HCT116 (cell line): ENCODE measurements at regions not wholly inside any gene's neighbourhood (a gene's known extent, or its start where the extent isn't known, plus 50 kb on each side); places are given as distances from the start of the nearest gene placed in this dataset.

Source experiments
- ATAC-seq: fragments of 200-7000 bp; cut with Tn5 transposase; 2 replicates; pipeline ENCODE4 v1.9.1; 2020; ENCODE audit warnings: mild to moderate bottlenecking, moderate library complexity
- BruUV-seq: library from RNA; stranded (reverse); fragments of 400-500 nt; replicated peaks from 2 replicates; lab custom pipeline; 2021; lab: Mats Ljungman, UMichigan
- CTCF ChIA-PET: fragments of 300-600 bp; sonication (Branson Sonifier 250); formaldehyde crosslinking; loops from one replicate; lab custom pipeline; 2021; ENCODE audit warnings: antibody characterized with exemption; lab: Charles Lee
- POLR2A ChIA-PET: fragments of 300-600, 350-600 bp; sonication (Branson Sonifier 250); formaldehyde crosslinking; loops from one replicate; lab custom pipeline; 2021; ENCODE audit warnings: antibody characterized with exemption; lab: Charles Lee
- RAD21 ChIA-PET, 2 experiments: fragments of 300-600 bp; sonication (Branson Sonifier 250); formaldehyde crosslinking; loops; one replicate each; lab custom pipeline; 2023; ENCODE audit warnings: low total read pairs in 2 of 2; ENCODE audit not compliant: uncharacterized antibody in 2 of 2, unreplicated experiment in 2 of 2, low non-redundant PET in 1 of 2; lab: Charles Lee
- DNase-seq: peaks from one replicate; pipeline ENCODE4 v3.0.0-alpha.2; 2010; ENCODE audit warnings: low read depth, low spot score
- H2AFZ ChIP-seq: fragments of 200-600 bp; shearing (Covaris generic), sonication (generic); 2 replicates; pipeline ENCODE4 v1.6.1; 2017; ENCODE audit warnings: low read depth, mixed run types, mixed read lengths, antibody characterized with exemption, low read length; ENCODE audit not compliant: poor library complexity, severe bottlenecking
- H3K27ac ChIP-seq: 2 replicates; pipeline ENCODE4 v1.5.1; 2012; ENCODE audit warnings: low read depth, low read length
- H3K27me3 ChIP-seq: fragments of 200-600 bp; sonication (generic); 2 replicates; pipeline ENCODE4 v1.6.1; 2016; ENCODE audit warnings: mixed run types, low read length, mixed read lengths; ENCODE audit not compliant: insufficient read depth
- H3K36me3 ChIP-seq, 2 experiments: fragments of 200-500 bp in 1 of 2; fragments of 200-600 bp in 1 of 2; sonication (Bioruptor generic) in 1 of 2; sonication (generic) in 1 of 2; 2 replicates each; pipeline versions ENCODE4 v1.5.1 to v1.6.1; 2014 to 2016; ENCODE audit warnings: low read length in 2 of 2, inconsistent platforms in 1 of 2, mixed read lengths in 1 of 2, mixed run types in 1 of 2; ENCODE audit not compliant: insufficient read depth in 2 of 2, control insufficient read depth in 1 of 2
- H3K4me1 ChIP-seq, 2 experiments: fragments of 200-600 bp in 1 of 2; sonication (generic) in 1 of 2; 2 replicates each; pipeline versions ENCODE4 v1.5.1 to v1.6.1; 2012 to 2017; ENCODE audit warnings: low read length in 2 of 2, inconsistent platforms in 1 of 2, mild to moderate bottlenecking in 1 of 2, mixed read lengths in 1 of 2, mixed run types in 1 of 2, moderate library complexity in 1 of 2; ENCODE audit not compliant: insufficient read depth in 2 of 2, control insufficient read depth in 1 of 2
- H3K4me2 ChIP-seq: fragments of 200-600 bp; sonication (generic); 2 replicates; pipeline ENCODE4 v1.6.1; 2017; ENCODE audit warnings: mixed run types, low read length, mixed read lengths
- H3K4me3 ChIP-seq, 2 experiments: fragments of 200-600 bp in 1 of 2; sonication (generic) in 1 of 2; replicated peaks in 1 of 2; 2 replicates each; pipeline ENCODE4 v1.5.1; 2011 to 2016; ENCODE audit warnings: low read length in 2 of 2, control low read depth in 1 of 2, low read depth in 1 of 2, mild to moderate bottlenecking in 1 of 2, mixed read lengths in 1 of 2, mixed run types in 1 of 2
- H3K79me2 ChIP-seq: fragments of 200-600 bp; sonication (generic); 2 replicates; pipeline ENCODE4 v1.6.1; 2017; ENCODE audit warnings: mild to moderate bottlenecking, mixed run types, low read length, moderate library complexity, mixed read lengths; ENCODE audit not compliant: insufficient read depth
- H3K9ac ChIP-seq: fragments of 200-600 bp; sonication (generic); 2 replicates; pipeline ENCODE4 v1.6.1; 2016; ENCODE audit warnings: low read length, mixed read lengths
- H3K9me2 ChIP-seq: fragments of 200-600 bp; sonication (generic), shearing (Covaris generic); 2 replicates; pipeline ENCODE4 v1.6.1; 2017; ENCODE audit warnings: mixed run types, mild to moderate bottlenecking, moderate library complexity; ENCODE audit not compliant: insufficient read depth
- H3K9me3 ChIP-seq, 2 experiments: fragments of 200-500 bp in 1 of 2; fragments of 200-600 bp in 1 of 2; sonication (Bioruptor generic) in 1 of 2; sonication (generic) in 1 of 2; 2 replicates each; pipeline ENCODE4 v1.6.1; 2014 to 2017; ENCODE audit warnings: low read length in 2 of 2, mixed read lengths in 2 of 2, inconsistent platforms in 1 of 2, low read depth in 1 of 2, mild to moderate bottlenecking in 1 of 2, mixed run types in 1 of 2, moderate library complexity in 1 of 2; ENCODE audit not compliant: control insufficient read depth in 1 of 2, insufficient read depth in 1 of 2
- H4K20me1 ChIP-seq: fragments of 200-600 bp; sonication (generic), shearing (Covaris generic); 2 replicates; pipeline ENCODE4 v1.6.1; 2017; ENCODE audit warnings: mixed run types, mild to moderate bottlenecking, moderate library complexity; ENCODE audit not compliant: insufficient read depth
- CBX3 ChIP-seq: IDR thresholded peaks from 2 replicates; pipeline ENCODE4 v1.6.1; 2012; ENCODE audit warnings: low read depth
- EGR1 ChIP-seq: IDR thresholded peaks from 2 replicates; pipeline ENCODE4 v1.6.1; 2012; ENCODE audit warnings: low read depth
- EZH2 ChIP-seq: fragments of 200-600 bp; sonication (generic); IDR thresholded peaks from 2 replicates; pipeline ENCODE4 v1.6.1; 2017; ENCODE audit warnings: antibody characterized with exemption, mixed run types
- EZH2phosphoT487 ChIP-seq: fragments of 200-600 bp; IDR thresholded peaks from 2 replicates; pipeline ENCODE4 v1.6.1; 2018; ENCODE audit warnings: antibody characterized with exemption, borderline replicate concordance
- FOSL1 ChIP-seq: IDR thresholded peaks from 2 replicates; pipeline ENCODE4 v1.6.1; 2012; ENCODE audit warnings: low read depth
- JUND ChIP-seq: IDR thresholded peaks from 2 replicates; pipeline ENCODE4 v1.6.1; 2012
- POLR2A ChIP-seq: IDR thresholded peaks from 2 replicates; pipeline ENCODE4 v1.7.0; 2011; ENCODE audit warnings: borderline replicate concordance; ENCODE audit not compliant: insufficient read depth, insufficient read length; ENCODE audit errors: extremely low read depth
- POLR2AphosphoS5 ChIP-seq: IDR thresholded peaks from 2 replicates; pipeline ENCODE4 v1.6.1; 2011; ENCODE audit warnings: mild to moderate bottlenecking, low read depth, low read length, moderate library complexity
- RAD21 ChIP-seq: IDR thresholded peaks from 2 replicates; pipeline ENCODE4 v1.6.1; 2012; ENCODE audit warnings: low read depth, mild to moderate bottlenecking
- SP1 ChIP-seq: IDR thresholded peaks from 2 replicates; pipeline ENCODE4 v1.6.1; 2012; ENCODE audit warnings: low read depth
- SRF ChIP-seq: IDR thresholded peaks from 2 replicates; pipeline ENCODE4 v1.6.1; 2012; ENCODE audit warnings: low read depth
- TCF7L2 ChIP-seq: IDR thresholded peaks from 2 replicates; pipeline ENCODE4 v1.7.0; 2011; ENCODE audit warnings: borderline replicate concordance, inconsistent platforms; ENCODE audit not compliant: insufficient read depth, insufficient read length; ENCODE audit errors: extremely low read depth
- YY1 ChIP-seq: IDR thresholded peaks from 2 replicates; pipeline ENCODE4 v1.6.1; 2011; ENCODE audit warnings: low read length, low read depth, moderate library complexity, mild to moderate bottlenecking; ENCODE audit not compliant: insufficient replicate concordance; ENCODE audit errors: extremely low read depth
- ZFX ChIP-seq: fragments of 450-650 bp; IDR thresholded peaks from 2 replicates; pipeline ENCODE4 v1.6.1; 2017
- intact Hi-C: fragments of 100-400 bp; cut with micrococcal nuclease; formaldehyde crosslinking; loops from 2 replicates; pipeline ENCODE4 v1.10.0; 2022
- TF ChIP-seq, protein P1 (sequence below): IDR thresholded peaks from 2 replicates; pipeline ENCODE4 v1.6.1; 2012
- TF ChIP-seq, protein P2 (sequence below): IDR thresholded peaks from 2 replicates; pipeline ENCODE4 v1.6.1; 2012; ENCODE audit warnings: low read depth
- TF ChIP-seq, protein P3 (sequence below): IDR thresholded peaks from 2 replicates; pipeline ENCODE4 v1.6.1; 2011; ENCODE audit warnings: mild to moderate bottlenecking, low read length, moderate library complexity; ENCODE audit not compliant: insufficient replicate concordance; ENCODE audit errors: extremely low read depth
- TF ChIP-seq, protein P4 (sequence below): IDR thresholded peaks from 2 replicates; pipeline ENCODE4 v1.6.1; 2012

DNA sequence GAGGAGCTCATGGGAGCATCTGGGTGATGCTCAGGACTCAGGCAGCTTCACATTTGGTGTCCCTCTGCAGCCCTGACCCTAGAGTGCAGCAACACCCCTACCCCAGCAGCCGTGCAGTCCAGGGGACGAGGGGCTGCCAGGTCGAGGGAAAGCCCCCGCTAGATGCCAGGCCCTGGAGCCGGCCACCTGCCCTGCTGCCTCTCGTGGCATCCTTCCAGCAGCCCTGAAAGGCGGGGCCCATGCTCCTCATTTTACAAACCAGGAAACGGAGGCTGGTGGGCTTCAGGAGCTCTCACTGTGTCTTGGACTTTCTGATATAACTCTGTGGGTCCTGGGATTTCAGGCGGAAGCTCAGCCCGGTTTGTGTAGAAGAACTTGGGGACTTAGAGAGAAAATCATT lies 120.5 kb upstream of the WNT4 start:
- Histone ChIP-seq H3K79me2 (no peaks in the 10 kb centered on the region), H3K4me2 (no peak overlapping the region), H3K9ac (no peak overlapping the region), H3K9me2 (no peaks in the 10 kb centered on the region), H3K4me1 (no peaks in the 10 kb centered on the region), H3K36me3 (no peaks in the 10 kb centered on the region), H3K4me3 (no peak overlapping the region), H3K27me3 (no peaks in the 10 kb centered on the region), H4K20me1 (no peaks in the 10 kb centered on the region), H2AFZ (no peak overlapping the region), H3K9me3 (no peaks in the 10 kb centered on the region), H3K27ac (no peak overlapping the region)
- intact Hi-C loops: no loop called here
- ChIA-PET CTCF (no interaction called here), POLR2A (no interaction called here), RAD21 (no interaction called here)
- DNase-seq (no peak), ATAC-seq (no peak)
- no peak for TF ChIP-seq POLR2A
- TF ChIP-seq, protein P1, sequence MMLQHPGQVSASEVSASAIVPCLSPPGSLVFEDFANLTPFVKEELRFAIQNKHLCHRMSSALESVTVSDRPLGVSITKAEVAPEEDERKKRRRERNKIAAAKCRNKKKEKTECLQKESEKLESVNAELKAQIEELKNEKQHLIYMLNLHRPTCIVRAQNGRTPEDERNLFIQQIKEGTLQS: no peak
- TF ChIP-seq, protein P2, sequence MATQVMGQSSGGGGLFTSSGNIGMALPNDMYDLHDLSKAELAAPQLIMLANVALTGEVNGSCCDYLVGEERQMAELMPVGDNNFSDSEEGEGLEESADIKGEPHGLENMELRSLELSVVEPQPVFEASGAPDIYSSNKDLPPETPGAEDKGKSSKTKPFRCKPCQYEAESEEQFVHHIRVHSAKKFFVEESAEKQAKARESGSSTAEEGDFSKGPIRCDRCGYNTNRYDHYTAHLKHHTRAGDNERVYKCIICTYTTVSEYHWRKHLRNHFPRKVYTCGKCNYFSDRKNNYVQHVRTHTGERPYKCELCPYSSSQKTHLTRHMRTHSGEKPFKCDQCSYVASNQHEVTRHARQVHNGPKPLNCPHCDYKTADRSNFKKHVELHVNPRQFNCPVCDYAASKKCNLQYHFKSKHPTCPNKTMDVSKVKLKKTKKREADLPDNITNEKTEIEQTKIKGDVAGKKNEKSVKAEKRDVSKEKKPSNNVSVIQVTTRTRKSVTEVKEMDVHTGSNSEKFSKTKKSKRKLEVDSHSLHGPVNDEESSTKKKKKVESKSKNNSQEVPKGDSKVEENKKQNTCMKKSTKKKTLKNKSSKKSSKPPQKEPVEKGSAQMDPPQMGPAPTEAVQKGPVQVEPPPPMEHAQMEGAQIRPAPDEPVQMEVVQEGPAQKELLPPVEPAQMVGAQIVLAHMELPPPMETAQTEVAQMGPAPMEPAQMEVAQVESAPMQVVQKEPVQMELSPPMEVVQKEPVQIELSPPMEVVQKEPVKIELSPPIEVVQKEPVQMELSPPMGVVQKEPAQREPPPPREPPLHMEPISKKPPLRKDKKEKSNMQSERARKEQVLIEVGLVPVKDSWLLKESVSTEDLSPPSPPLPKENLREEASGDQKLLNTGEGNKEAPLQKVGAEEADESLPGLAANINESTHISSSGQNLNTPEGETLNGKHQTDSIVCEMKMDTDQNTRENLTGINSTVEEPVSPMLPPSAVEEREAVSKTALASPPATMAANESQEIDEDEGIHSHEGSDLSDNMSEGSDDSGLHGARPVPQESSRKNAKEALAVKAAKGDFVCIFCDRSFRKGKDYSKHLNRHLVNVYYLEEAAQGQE: no peak
- no peak for TF ChIP-seq SP1
- TF ChIP-seq EGR1: no peak
- no peak for TF ChIP-seq EZH2phosphoT487
- no peak for TF ChIP-seq SRF
- TF ChIP-seq TCF7L2: no peak
- TF ChIP-seq POLR2AphosphoS5: no peak
- TF ChIP-seq CBX3: no peak
- no peak for TF ChIP-seq YY1
- TF ChIP-seq, protein P3, sequence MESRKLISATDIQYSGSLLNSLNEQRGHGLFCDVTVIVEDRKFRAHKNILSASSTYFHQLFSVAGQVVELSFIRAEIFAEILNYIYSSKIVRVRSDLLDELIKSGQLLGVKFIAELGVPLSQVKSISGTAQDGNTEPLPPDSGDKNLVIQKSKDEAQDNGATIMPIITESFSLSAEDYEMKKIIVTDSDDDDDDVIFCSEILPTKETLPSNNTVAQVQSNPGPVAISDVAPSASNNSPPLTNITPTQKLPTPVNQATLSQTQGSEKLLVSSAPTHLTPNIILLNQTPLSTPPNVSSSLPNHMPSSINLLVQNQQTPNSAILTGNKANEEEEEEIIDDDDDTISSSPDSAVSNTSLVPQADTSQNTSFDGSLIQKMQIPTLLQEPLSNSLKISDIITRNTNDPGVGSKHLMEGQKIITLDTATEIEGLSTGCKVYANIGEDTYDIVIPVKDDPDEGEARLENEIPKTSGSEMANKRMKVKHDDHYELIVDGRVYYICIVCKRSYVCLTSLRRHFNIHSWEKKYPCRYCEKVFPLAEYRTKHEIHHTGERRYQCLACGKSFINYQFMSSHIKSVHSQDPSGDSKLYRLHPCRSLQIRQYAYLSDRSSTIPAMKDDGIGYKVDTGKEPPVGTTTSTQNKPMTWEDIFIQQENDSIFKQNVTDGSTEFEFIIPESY: no peak
- TF ChIP-seq EZH2: no peak
- TF ChIP-seq RAD21: no peak
- no peak for TF ChIP-seq ZFX
- TF ChIP-seq, protein P4, sequence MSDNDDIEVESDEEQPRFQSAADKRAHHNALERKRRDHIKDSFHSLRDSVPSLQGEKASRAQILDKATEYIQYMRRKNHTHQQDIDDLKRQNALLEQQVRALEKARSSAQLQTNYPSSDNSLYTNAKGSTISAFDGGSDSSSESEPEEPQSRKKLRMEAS: no peak
- no peak for TF ChIP-seq FOSL1
- no peak for TF ChIP-seq JUND
- BruUV-seq: no TSS peak
